SK-N-SH treated with all-trans-retinoic acid at 6 μM for 48 hours (cell line): ENCODE measurements at regions not wholly inside any gene's neighbourhood (a gene's known extent, or its start where the extent isn't known, plus 50 kb on each side); places are given as distances from the start of the nearest gene placed in this dataset.

Experiments used
- RARB ChIP-seq: fragments of 250-450 bp; sonication (Bioruptor Pico); IDR thresholded peaks from 2 replicates; pipeline ENCODE4 v1.8.0; 2021; ENCODE audit warnings: mild to moderate bottlenecking, moderate library complexity
- ZC3H10 ChIP-seq: fragments of 250-450 bp; sonication (Bioruptor Pico); IDR thresholded peaks from 2 replicates; pipeline ENCODE4 v1.5.1; 2021; ENCODE audit warnings: mild to moderate bottlenecking, moderate library complexity
- ZFP30 ChIP-seq: fragments of 450-650 bp; formaldehyde crosslinking; IDR thresholded peaks from 2 replicates; pipeline ENCODE4 v1.5.0; 2022; ENCODE audit warnings: mild to moderate bottlenecking, moderate library complexity

- TF ChIP-seq ZFP30 (CRISPR knock-in tag) (no peak), RARB (CRISPR knock-in tag) (no peak), ZC3H10 (no peak)
These were observed 244.7 kb downstream of the MRPL39 start for GRCh38 chr21:25362375-25363267.
